ENCODE measurements at regions not wholly inside any gene's neighbourhood (a gene's known extent, or its start where the extent isn't known, plus 50 kb on each side); places are given as distances from the start of the nearest gene placed in this dataset.

DNA sequence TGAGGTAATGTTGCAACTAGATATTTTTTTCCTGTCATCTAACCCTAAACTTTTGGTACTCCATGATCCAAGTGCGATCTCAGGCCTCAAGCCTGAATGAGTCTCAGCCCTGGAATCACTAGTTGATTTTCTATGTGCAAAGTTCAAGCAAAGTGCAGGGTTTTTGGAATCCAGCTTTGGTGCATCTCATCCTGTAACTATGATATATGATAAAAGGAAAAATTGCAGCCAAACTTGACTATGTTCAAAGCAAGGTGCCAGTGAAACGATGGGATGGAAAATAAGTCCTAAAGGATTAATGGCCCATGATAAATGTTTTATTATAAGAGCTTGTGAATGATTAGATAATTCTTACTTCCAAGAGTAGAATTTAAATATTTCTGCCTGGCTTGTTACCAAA lies 78.9 kb upstream of the NT5C1B start:
- no peaks in the 10 kb centered on the region for H3K9me3 ChIP-seq
- H3K27me3 ChIP-seq, result no peaks in the 10 kb centered on the region
- ATAC-seq (no peak), DNase-seq (no peak)
- H3K27ac ChIP-seq, result no peak overlapping the region
- in situ Hi-C loops (cut with MboI; ENCODE audit: low sequenced_read_pairs in 4 of 4) (no loop called here), intact Hi-C loops (cut with DNase I; ENCODE audit: low total_unique reads) (no loop called here)
- TF ChIP-seq, protein P1, sequence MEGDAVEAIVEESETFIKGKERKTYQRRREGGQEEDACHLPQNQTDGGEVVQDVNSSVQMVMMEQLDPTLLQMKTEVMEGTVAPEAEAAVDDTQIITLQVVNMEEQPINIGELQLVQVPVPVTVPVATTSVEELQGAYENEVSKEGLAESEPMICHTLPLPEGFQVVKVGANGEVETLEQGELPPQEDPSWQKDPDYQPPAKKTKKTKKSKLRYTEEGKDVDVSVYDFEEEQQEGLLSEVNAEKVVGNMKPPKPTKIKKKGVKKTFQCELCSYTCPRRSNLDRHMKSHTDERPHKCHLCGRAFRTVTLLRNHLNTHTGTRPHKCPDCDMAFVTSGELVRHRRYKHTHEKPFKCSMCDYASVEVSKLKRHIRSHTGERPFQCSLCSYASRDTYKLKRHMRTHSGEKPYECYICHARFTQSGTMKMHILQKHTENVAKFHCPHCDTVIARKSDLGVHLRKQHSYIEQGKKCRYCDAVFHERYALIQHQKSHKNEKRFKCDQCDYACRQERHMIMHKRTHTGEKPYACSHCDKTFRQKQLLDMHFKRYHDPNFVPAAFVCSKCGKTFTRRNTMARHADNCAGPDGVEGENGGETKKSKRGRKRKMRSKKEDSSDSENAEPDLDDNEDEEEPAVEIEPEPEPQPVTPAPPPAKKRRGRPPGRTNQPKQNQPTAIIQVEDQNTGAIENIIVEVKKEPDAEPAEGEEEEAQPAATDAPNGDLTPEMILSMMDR (IDR thresholded peaks at IDR 0.05 in 4 of 5, conservative IDR thresholded peaks at IDR 0.05 in 1 of 5), result no peak
- no peak for TF ChIP-seq POLR2A (IDR thresholded peaks at IDR 0.05)
- no peaks in the 10 kb centered on the region for H3K4me1 ChIP-seq
- no peaks in the 10 kb centered on the region for H3K36me3 ChIP-seq
- no peak overlapping the region for H3K4me3 ChIP-seq

DNA sequence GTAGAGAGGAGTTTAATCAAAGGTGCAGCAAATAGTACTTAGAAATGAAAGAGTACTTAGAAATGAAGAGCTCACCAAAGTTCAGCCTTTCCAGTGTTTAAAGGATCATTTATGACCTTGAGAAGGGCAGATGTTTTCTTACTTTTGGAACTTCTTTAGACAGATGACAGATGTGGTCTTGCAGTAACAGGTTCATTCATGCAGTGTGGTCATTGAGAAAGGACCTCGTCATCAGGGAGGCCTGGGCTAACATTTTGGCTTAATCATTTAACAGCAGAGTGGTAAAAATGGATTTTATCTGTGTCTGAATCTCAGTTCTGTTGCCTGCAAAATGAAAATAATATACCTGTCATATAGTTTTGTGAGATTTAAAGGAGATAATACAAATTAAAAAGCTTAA lies 75.1 kb upstream of the NT5C1B start:
- TF ChIP-seq POLR2A (IDR thresholded peaks at IDR 0.05), result no peak
- TF ChIP-seq, protein P1 (IDR thresholded peaks at IDR 0.05 in 4 of 5, conservative IDR thresholded peaks at IDR 0.05 in 1 of 5), result no peak
- Histone ChIP-seq H3K9me3 (no peaks in the 10 kb centered on the region), H3K4me3 (no peak overlapping the region), H3K36me3 (no peaks in the 10 kb centered on the region), H3K27me3 (no peaks in the 10 kb centered on the region), H3K27ac (no peak overlapping the region), H3K4me1 (no peaks in the 10 kb centered on the region)
- intact Hi-C loops (cut with DNase I; ENCODE audit: low total_unique reads), result no loop called here
- DNase-seq (no peak), ATAC-seq (no peak)
- in situ Hi-C loops (cut with MboI; ENCODE audit: low sequenced_read_pairs in 4 of 4), result no loop called here

DNA sequence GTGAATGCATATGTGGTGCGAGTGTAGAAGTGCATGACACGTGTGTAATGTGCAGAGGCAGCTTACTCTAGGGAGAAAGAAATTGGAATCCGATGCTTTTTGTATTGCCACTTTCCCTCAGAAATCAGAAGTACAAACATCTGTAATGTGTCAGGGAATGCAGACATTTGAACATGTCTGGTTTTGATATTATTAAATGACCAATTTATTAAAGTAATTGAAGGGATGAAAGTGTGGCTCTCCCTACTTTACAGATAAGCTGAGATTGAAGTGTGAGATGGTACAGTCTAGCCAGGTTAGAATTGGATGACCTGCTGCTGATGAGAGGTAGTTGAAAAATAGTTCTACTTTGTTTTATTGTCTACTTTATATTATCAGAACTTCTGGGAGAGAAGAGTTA lies 74.5 kb upstream of the NT5C1B start:
- H3K4me3 ChIP-seq, result no peak overlapping the region
- intact Hi-C loops (cut with DNase I; ENCODE audit: low total_unique reads), result no loop called here
- ATAC-seq (no peak), DNase-seq (no peak)
- in situ Hi-C loops (cut with MboI; ENCODE audit: low sequenced_read_pairs in 4 of 4), result no loop called here
- no peaks in the 10 kb centered on the region for H3K36me3 ChIP-seq
- no peaks in the 10 kb centered on the region for H3K9me3 ChIP-seq
- no peak for TF ChIP-seq POLR2A (IDR thresholded peaks at IDR 0.05)
- TF ChIP-seq, protein P1 (IDR thresholded peaks at IDR 0.05 in 4 of 5, conservative IDR thresholded peaks at IDR 0.05 in 1 of 5), result no peak
- H3K4me1 ChIP-seq, result no peaks in the 10 kb centered on the region
- no peaks in the 10 kb centered on the region for H3K27me3 ChIP-seq
- H3K27ac ChIP-seq, result no peak overlapping the region

DNA sequence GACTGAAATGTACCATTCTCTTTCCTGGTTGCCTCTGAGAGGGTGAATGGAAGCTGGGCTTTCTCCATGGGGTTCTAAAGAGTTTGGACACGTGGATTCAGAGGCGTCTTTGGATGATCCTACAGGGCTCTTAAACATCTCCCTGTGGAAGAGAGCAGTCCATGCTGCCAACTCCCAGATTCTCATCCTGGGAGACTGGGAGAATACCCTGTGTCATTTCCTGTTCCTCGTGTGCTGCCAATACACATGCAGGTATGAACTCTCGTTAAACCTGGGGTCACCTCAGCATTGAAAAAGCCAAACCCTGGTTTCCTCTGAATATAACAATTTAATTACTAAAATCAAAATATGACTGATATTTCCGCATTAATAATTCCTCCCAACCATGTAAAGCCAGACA lies 73.3 kb upstream of the NT5C1B start:
- in situ Hi-C loops (cut with MboI; ENCODE audit: low sequenced_read_pairs in 4 of 4) (no loop called here), intact Hi-C loops (cut with DNase I; ENCODE audit: low total_unique reads) (no loop called here)
- H3K9me3 ChIP-seq, result no peaks in the 10 kb centered on the region
- no peaks in the 10 kb centered on the region for H3K4me1 ChIP-seq
- no peaks in the 10 kb centered on the region for H3K27me3 ChIP-seq
- H3K27ac ChIP-seq, result no peak overlapping the region
- TF ChIP-seq POLR2A (IDR thresholded peaks at IDR 0.05), result no peak
- TF ChIP-seq, protein P1 (IDR thresholded peaks at IDR 0.05 in 4 of 5, conservative IDR thresholded peaks at IDR 0.05 in 1 of 5), result no peak
- DNase-seq, result no peak
- H3K36me3 ChIP-seq, result no peaks in the 10 kb centered on the region
- H3K4me3 ChIP-seq, result no peak overlapping the region
- no peak for ATAC-seq

DNA sequence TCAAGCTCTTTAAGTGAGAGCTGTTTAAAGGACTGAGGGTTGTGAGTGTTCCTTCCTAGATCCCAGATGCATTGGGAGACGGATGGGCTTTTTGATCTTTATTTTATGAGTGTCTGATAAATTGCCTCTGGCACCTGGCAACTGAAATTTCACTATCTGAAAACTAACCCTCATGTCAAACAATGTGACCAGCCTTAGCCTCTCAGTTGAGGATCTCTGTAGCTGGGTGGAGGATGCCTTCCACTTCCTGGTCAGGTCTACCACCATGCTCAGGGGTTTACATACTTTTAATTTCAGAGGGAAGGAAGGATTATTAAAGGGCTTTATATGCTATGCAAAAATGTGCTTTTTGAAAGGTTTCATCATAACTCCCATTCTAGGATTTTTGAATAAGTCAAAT lies 70.5 kb upstream of the NT5C1B start:
- intact Hi-C loops (cut with DNase I; ENCODE audit: low total_unique reads), result no loop called here
- TF ChIP-seq POLR2A (IDR thresholded peaks at IDR 0.05), result no peak
- H3K27ac ChIP-seq, result no peak overlapping the region
- H3K9me3 ChIP-seq, result no peaks in the 10 kb centered on the region
- in situ Hi-C loops (cut with MboI; ENCODE audit: low sequenced_read_pairs in 4 of 4), result no loop called here
- H3K27me3 ChIP-seq, result no peaks in the 10 kb centered on the region
- H3K36me3 ChIP-seq, result no peaks in the 10 kb centered on the region
- H3K4me3 ChIP-seq, result no peak overlapping the region
- ATAC-seq (no peak), DNase-seq (no peak)
- no peaks in the 10 kb centered on the region for H3K4me1 ChIP-seq
